Kidney epithelial cell (primary cell): ENCODE measurements at regions not wholly inside any gene's neighbourhood (a gene's known extent, or its start where the extent isn't known, plus 50 kb on each side); places are given as distances from the start of the nearest gene placed in this dataset.

Source experiments
- DNase-seq: peaks from one replicate; pipeline ENCODE4 v3.0.0-alpha.2; 2010; ENCODE audit warnings: low read depth
- H3K27me3 ChIP-seq: 2 replicates; pipeline ENCODE4 v1.6.0; 2011; ENCODE audit warnings: low read length; ENCODE audit not compliant: control insufficient read depth, insufficient read depth
- H3K36me3 ChIP-seq: 2 replicates; pipeline ENCODE4 v1.5.1; 2011; ENCODE audit warnings: low read length; ENCODE audit not compliant: control insufficient read depth, insufficient read depth
- H3K4me3 ChIP-seq: 2 replicates; pipeline ENCODE4 v1.5.1; 2011; ENCODE audit warnings: low read depth, mild to moderate bottlenecking, control low read depth, low read length
- CTCF ChIP-seq: IDR thresholded peaks from 2 replicates; pipeline ENCODE4 v1.5.1; 2011; ENCODE audit warnings: mild to moderate bottlenecking, moderate library complexity, low read length, control low read depth, inconsistent platforms; ENCODE audit not compliant: insufficient read depth, poor library complexity, severe bottlenecking

DNA sequence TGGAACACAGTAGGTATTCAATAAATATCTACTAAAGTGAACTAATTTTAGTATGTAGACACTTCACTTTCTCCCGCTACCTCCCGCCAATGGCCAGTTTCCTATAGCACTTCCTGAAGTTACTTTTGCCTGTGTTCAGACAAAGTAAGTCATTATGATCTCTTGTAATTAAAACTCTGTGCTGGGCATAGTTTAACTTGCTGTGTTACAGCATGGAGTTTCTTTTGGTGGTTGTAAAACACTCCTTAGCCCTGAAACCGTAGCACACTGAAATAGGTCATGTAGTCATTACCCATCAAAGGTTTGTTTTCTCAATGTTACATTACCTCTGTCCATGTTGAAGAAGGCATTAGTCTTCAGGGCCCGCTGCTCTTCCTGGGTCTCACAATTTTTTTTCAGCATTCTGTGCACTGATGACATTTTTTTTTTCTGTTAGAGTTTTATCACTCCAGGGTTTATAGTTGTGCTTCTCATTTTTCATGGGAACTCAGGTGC lies 54.0 kb upstream of the CENPW start:
- Histone ChIP-seq H3K27me3 (no peaks in the 10 kb centered on the region), H3K4me3 (no peak overlapping the region), H3K36me3 (no peaks in the 10 kb centered on the region)
- no peak for DNase-seq
- no peak for TF ChIP-seq CTCF
